AG09309 (cell line): ENCODE measurements at regions not wholly inside any gene's neighbourhood (a gene's known extent, or its start where the extent isn't known, plus 50 kb on each side); places are given as distances from the start of the nearest gene placed in this dataset.

Experiments used
- DNase-seq: peaks from one replicate; pipeline ENCODE4 v3.0.0-alpha.2; 2010; ENCODE audit warnings: low read depth
- H3K4me3 ChIP-seq: 2 replicates; pipeline ENCODE4 v1.5.1; 2011; ENCODE audit warnings: mild to moderate bottlenecking, low read depth, low read length, moderate library complexity; ENCODE audit not compliant: control insufficient read depth
- CTCF ChIP-seq: IDR thresholded peaks from 2 replicates; pipeline ENCODE4 v1.5.1; 2011; ENCODE audit warnings: mild to moderate bottlenecking, low read depth, low read length, inconsistent platforms; ENCODE audit not compliant: insufficient read depth, control insufficient read depth; ENCODE audit errors: missing control alignments

- H3K4me3 ChIP-seq: no peak overlapping the region
- DNase-seq: no peak
- TF ChIP-seq CTCF: no peak
These were observed 224.7 kb upstream of the GRAMD2B start for GRCh38 chr5:126198531-126198930.

GRCh38 chr5:126199467-126199866 lies 223.7 kb upstream of the GRAMD2B start:
- H3K4me3 ChIP-seq: no peak overlapping the region
- no peak for TF ChIP-seq CTCF
- DNase-seq: no peak

GRCh38 chr5:126208691-126209090 lies 214.5 kb upstream of the GRAMD2B start:
- TF ChIP-seq CTCF: no peak
- no peak for DNase-seq

GRCh38 chr5:126210955-126211354 lies 212.3 kb upstream of the GRAMD2B start:
- no peak overlapping the region for H3K4me3 ChIP-seq
- no peak for TF ChIP-seq CTCF
- DNase-seq: no peak

More at GRCh38 chr5:126208691-126209090, 214.5 kb upstream of the GRAMD2B start:
- H3K4me3 ChIP-seq: no peak overlapping the region

GRCh38 chr5:126219616-126220015 lies 203.6 kb upstream of the GRAMD2B start:
- DNase-seq: no peak
- TF ChIP-seq CTCF: no peak
- H3K4me3 ChIP-seq: no peak overlapping the region

- no peak overlapping the region for H3K4me3 ChIP-seq
- no peak for DNase-seq
- no peak for TF ChIP-seq CTCF
These were observed 202.5 kb upstream of the GRAMD2B start for GRCh38 chr5:126220725-126221124.

- TF ChIP-seq CTCF: no peak
- H3K4me3 ChIP-seq: no peak overlapping the region
- DNase-seq: no peak
These were observed 194.3 kb upstream of the GRAMD2B start for GRCh38 chr5:126228934-126229333.
